Epithelial cell of proximal tubule (primary cell): ENCODE measurements at regions not wholly inside any gene's neighbourhood (a gene's known extent, or its start where the extent isn't known, plus 50 kb on each side); places are given as distances from the start of the nearest gene placed in this dataset.
A peak's percentile ranks its signal among the peaks of the same experiment; 100 is the strongest.
"Not testable (repeated sequence)": the region's sequence is repeated elsewhere in the genome, so short reads cannot be mapped to it uniquely, and the experiment has no call there.

Source experiments
- DNase-seq: peaks from one replicate; pipeline ENCODE4 v3.0.0-alpha.2; 2011; ENCODE audit warnings: low read depth
- H3K4me3 ChIP-seq: 2 replicates; pipeline ENCODE4 v1.5.1; 2011; ENCODE audit warnings: low read depth, mild to moderate bottlenecking, low read length
- CTCF ChIP-seq: conservative IDR thresholded peaks from 2 replicates; pipeline ENCODE4 v1.5.1; 2012; ENCODE audit warnings: low read depth, mild to moderate bottlenecking, low read length

- TF ChIP-seq CTCF: no peak
- no peak overlapping the region for H3K4me3 ChIP-seq
- DNase-seq: no peak
These were observed 57.1 kb upstream of the KCTD7 start for GRCh38 chr7:66571568-66571967.

GRCh38 chr7:66573782-66574495 is 54.7 kb upstream of the KCTD7 start:
- H3K4me3 ChIP-seq: not testable (repeated sequence)

GRCh38 chr7:66574768-66575167 is 53.9 kb upstream of the KCTD7 start:
- not testable (repeated sequence) for DNase-seq

More at GRCh38 chr7:66573782-66574495, 54.7 kb upstream of the KCTD7 start:
- not testable (repeated sequence) for DNase-seq

GRCh38 chr7:66575398-66575797 is 53.3 kb upstream of the KCTD7 start:
- DNase-seq: peak; percentile 9
- H3K4me3 ChIP-seq: no peak overlapping the region
- TF ChIP-seq CTCF: no peak

More at GRCh38 chr7:66574768-66575167, 53.9 kb upstream of the KCTD7 start:
- not testable (repeated sequence) for H3K4me3 ChIP-seq

- TF ChIP-seq CTCF: no peak
- no peak for DNase-seq
- H3K4me3 ChIP-seq: no peak overlapping the region
These were observed 52.0 kb upstream of the KCTD7 start for GRCh38 chr7:66576646-66577045.
